Inflammatory macrophage treated with lipopolysaccharide for 1 hour (primary cell): ENCODE measurements at regions not wholly inside any gene's neighbourhood (a gene's known extent, or its start where the extent isn't known, plus 50 kb on each side); places are given as distances from the start of the nearest gene placed in this dataset.

Source experiments
- DNase-seq, 2 donors: peaks; one replicate each; pipeline ENCODE4 v3.0.0-alpha.2; 2020 to 2022

- no peak for DNase-seq
These were observed 225.6 kb downstream of the AHR start for GRCh38 chr7:17523813-17524739.

GRCh38 chr7:17524746-17525145, 226.3 kb downstream of the AHR start:
- no peak for DNase-seq

GRCh38 chr7:17526621-17527020, 228.2 kb downstream of the AHR start:
- DNase-seq = no peak

- DNase-seq = no peak
These were observed 230.2 kb downstream of the AHR start for GRCh38 chr7:17528636-17529035.

- DNase-seq = no peak
These were observed 231.8 kb downstream of the AHR start for GRCh38 chr7:17530244-17530643.

- DNase-seq = peak in 1 of 2 donors; percentile 28
These were observed 232.4 kb downstream of the AHR start for GRCh38 chr7:17530741-17531421.

- peak; percentile 37 to 59 for DNase-seq
These were observed 234.5 kb downstream of the AHR start for GRCh38 chr7:17532861-17533404.

GRCh38 chr7:17534348-17534747, 235.9 kb downstream of the AHR start:
- DNase-seq = no peak

- DNase-seq = no peak
These were observed 237.3 kb downstream of the AHR start for GRCh38 chr7:17535776-17536175.

- DNase-seq = no peak
These were observed 245.9 kb downstream of the AHR start for GRCh38 chr7:17544401-17544800.

GRCh38 chr7:17545348-17545747, 246.9 kb downstream of the AHR start:
- DNase-seq = no peak

GRCh38 chr7:17546189-17546588, 247.7 kb downstream of the AHR start:
- no peak for DNase-seq

- peak; percentile 79 to 93 for DNase-seq
These were observed 248.1 kb downstream of the AHR start for GRCh38 chr7:17546592-17546991.

- DNase-seq = no peak
These were observed 249.7 kb downstream of the AHR start for GRCh38 chr7:17548014-17548653.

GRCh38 chr7:17549406-17549805, 251.0 kb downstream of the AHR start:
- no peak for DNase-seq

GRCh38 chr7:17552373-17552772, 253.9 kb downstream of the AHR start:
- no peak for DNase-seq

- DNase-seq = no peak
These were observed 254.5 kb downstream of the AHR start for GRCh38 chr7:17552952-17553351.

GRCh38 chr7:17554341-17555015, 256.0 kb downstream of the AHR start:
- DNase-seq = peak in 1 of 2 donors; percentile 20

- no peak for DNase-seq
These were observed 257.9 kb downstream of the AHR start for GRCh38 chr7:17556247-17556956.

GRCh38 chr7:17557251-17557671, 258.8 kb downstream of the AHR start:
- DNase-seq = no peak

GRCh38 chr7:17558135-17558534, 259.7 kb downstream of the AHR start:
- no peak for DNase-seq
